Activated CD4-positive, alpha-beta memory T cell treated with anti-CD3 and anti-CD28 coated beads, Interleukin-2, amount 10 ng/mL, durations not matched to agents 7 days and 5 days (primary cell): ENCODE measurements at regions not wholly inside any gene's neighbourhood (a gene's known extent, or its start where the extent isn't known, plus 50 kb on each side); places are given as distances from the start of the nearest gene placed in this dataset.

Experiments
- CTCF ChIA-PET: fragments of 350-600 bp; sonication (Branson Sonifier 250); formaldehyde crosslinking; loops from one replicate; lab custom pipeline; 2021; ENCODE audit warnings: antibody characterized with exemption, inconsistent platforms; lab: Charles Lee
- POLR2A ChIA-PET: fragments of 350-600 bp; sonication (Branson Sonifier 250); formaldehyde crosslinking; loops from one replicate; lab custom pipeline; 2021; ENCODE audit warnings: antibody characterized with exemption; lab: Charles Lee
- DNase-seq: peaks from one replicate; pipeline ENCODE4 v3.0.0-alpha.2; 2020
- H3K27ac Mint-ChIP-seq: one replicate; pipeline ENCODE4 v1.8.0; 2021; ENCODE audit warnings: mild to moderate bottlenecking, mixed read lengths
- H3K27me3 Mint-ChIP-seq: one replicate; pipeline ENCODE4 v1.8.0; 2021; ENCODE audit warnings: mixed read lengths
- H3K36me3 Mint-ChIP-seq: one replicate; pipeline ENCODE4 v1.8.0; 2021; ENCODE audit warnings: low read depth, mixed read lengths
- H3K4me1 Mint-ChIP-seq: one replicate; pipeline ENCODE4 v1.8.0; 2021; ENCODE audit warnings: mixed read lengths
- H3K4me3 Mint-ChIP-seq: one replicate; pipeline ENCODE4 v1.8.0; 2021; ENCODE audit warnings: mild to moderate bottlenecking, mixed read lengths
- H3K9me3 Mint-ChIP-seq: one replicate; pipeline ENCODE4 v1.8.0; 2021; ENCODE audit warnings: mixed read lengths

DNA sequence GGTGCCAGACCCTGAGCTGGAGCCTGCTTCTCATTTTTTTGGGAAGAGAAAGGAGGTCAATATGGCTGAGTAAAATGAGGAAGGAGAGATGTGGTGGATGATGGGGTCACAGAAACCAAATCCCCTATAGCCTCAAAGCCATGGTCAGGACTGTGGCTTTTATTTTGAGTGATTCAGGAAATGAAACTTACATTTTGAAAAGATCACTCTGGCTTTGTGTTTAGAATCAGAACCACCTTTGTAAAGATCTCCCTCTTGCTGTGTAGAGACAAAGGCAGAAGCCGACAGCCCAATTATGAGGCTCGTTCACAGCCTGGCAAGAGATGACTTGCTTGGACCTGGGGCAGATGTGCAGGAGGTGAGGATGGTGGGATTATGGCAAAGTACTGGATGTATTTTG, 121.6 kb upstream of the ANKFN1 start:
- H3K4me3 Mint-ChIP-seq = no peak overlapping the region
- no peaks in the 10 kb centered on the region for H3K4me1 Mint-ChIP-seq
- no peak overlapping the region for H3K27ac Mint-ChIP-seq
- no peaks in the 10 kb centered on the region for H3K36me3 Mint-ChIP-seq
- H3K9me3 Mint-ChIP-seq = no peaks in the 10 kb centered on the region
- H3K27me3 Mint-ChIP-seq = peaks cover 3% of the 10 kb centered on the region
- POLR2A ChIA-PET = no interaction called here
- DNase-seq = no peak
- CTCF ChIA-PET = no interaction called here

DNA sequence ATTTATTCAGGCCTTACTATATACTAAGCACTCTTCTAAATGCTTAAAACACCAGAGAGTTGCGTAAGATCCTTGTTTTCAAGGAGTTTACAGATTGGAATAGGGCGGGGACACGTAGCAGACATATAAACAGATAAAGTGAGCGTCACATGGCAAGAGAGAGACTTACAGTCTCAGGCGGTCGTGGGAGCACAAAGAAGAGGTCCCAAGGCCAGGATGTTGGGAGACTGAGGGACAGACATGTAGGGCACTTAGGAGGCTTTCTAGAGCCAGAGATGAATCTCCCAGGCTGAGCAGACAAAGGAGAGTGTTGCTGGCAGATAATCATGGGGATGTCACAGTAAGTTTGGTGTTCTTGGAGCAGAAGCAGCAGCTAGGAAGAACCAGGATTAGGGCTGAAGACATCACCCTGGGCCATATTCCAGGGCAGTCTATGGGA, 119.1 kb upstream of the ANKFN1 start:
- no peak overlapping the region for H3K27ac Mint-ChIP-seq
- POLR2A ChIA-PET = no interaction called here
- no peak for DNase-seq
- H3K36me3 Mint-ChIP-seq = no peaks in the 10 kb centered on the region
- no peaks in the 10 kb centered on the region for H3K9me3 Mint-ChIP-seq
- CTCF ChIA-PET = no interaction called here
- no peak overlapping the region for H3K4me3 Mint-ChIP-seq
- H3K27me3 Mint-ChIP-seq = peaks cover 1% of the 10 kb centered on the region
- no peaks in the 10 kb centered on the region for H3K4me1 Mint-ChIP-seq

DNA sequence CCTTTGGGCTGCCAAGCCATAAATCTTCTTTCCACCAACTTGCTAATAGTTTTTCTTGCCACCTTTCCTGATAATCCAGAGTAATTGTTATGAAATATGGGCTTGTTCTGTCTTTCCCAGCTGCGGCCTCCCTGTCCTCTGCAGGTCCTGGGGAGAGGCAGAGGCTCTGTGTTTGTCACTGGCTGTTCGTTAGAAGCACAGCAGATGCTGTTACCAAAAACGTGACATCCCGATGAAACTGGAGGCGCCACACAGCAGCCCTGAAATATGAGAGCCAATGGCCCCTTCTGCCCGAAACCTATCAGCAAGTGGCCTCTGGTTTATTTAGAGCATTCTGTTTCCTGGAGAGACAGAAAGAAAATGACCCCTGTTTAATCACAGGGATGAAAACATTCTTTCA, 115.1 kb upstream of the ANKFN1 start:
- CTCF ChIA-PET = no interaction called here
- POLR2A ChIA-PET = no interaction called here
- Mint-ChIP-seq H3K4me3 (no peak overlapping the region), H3K27me3 (peaks cover 1% of the 10 kb centered on the region), H3K9me3 (no peaks in the 10 kb centered on the region), H3K36me3 (no peaks in the 10 kb centered on the region), H3K4me1 (no peaks in the 10 kb centered on the region), H3K27ac (no peak overlapping the region)
- DNase-seq = no peak

DNA sequence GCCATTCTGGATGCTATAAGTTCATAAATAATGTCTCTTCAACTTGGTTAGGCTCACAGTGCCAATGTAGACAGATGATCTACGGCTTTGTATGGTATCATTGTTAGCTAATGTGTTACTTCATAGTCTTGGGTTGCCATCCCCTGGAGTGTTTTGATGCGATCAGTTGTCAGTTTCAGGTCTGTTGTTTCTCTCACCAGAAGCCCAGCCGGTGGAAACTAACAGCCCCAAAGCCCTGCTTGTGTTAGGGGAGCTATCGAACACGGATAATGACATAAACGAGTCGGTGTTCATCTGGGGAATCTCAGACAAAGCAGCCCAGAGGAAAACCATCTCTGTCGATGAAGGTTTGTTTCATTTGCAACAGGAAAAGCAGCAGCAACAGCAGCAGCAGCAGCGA, 107.4 kb upstream of the ANKFN1 start:
- DNase-seq = no peak
- H3K36me3 Mint-ChIP-seq = no peaks in the 10 kb centered on the region
- ChIA-PET POLR2A (no interaction called here), CTCF (no interaction called here)
- H3K27ac Mint-ChIP-seq = no peak overlapping the region
- no peaks in the 10 kb centered on the region for H3K4me1 Mint-ChIP-seq
- no peaks in the 10 kb centered on the region for H3K9me3 Mint-ChIP-seq
- no peak overlapping the region for H3K4me3 Mint-ChIP-seq
- H3K27me3 Mint-ChIP-seq = no peaks in the 10 kb centered on the region

DNA sequence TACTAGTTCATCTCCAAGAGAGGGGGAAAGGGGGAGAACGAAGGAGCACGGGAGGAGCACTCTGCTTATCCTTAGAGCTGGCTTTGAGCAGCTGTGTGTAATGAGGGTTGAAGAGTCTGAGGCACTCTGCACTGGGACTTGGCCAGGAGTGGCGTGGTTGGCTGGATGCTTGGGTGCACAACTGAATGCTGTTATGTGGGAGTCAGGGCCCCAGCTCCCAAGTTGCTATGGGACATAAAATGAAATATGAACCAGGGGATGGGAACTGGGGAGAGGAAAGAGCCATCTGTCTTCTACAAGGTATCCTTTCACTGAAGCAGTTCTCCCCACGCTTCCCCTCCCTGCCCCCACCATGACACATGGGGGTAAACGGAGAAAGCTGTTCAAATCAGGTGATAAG, 105.9 kb upstream of the ANKFN1 start:
- Mint-ChIP-seq H3K4me1 (no peaks in the 10 kb centered on the region), H3K4me3 (no peak overlapping the region), H3K9me3 (no peaks in the 10 kb centered on the region), H3K36me3 (no peaks in the 10 kb centered on the region), H3K27me3 (no peaks in the 10 kb centered on the region), H3K27ac (no peak overlapping the region)
- DNase-seq = no peak
- ChIA-PET CTCF (no interaction called here), POLR2A (no interaction called here)

DNA sequence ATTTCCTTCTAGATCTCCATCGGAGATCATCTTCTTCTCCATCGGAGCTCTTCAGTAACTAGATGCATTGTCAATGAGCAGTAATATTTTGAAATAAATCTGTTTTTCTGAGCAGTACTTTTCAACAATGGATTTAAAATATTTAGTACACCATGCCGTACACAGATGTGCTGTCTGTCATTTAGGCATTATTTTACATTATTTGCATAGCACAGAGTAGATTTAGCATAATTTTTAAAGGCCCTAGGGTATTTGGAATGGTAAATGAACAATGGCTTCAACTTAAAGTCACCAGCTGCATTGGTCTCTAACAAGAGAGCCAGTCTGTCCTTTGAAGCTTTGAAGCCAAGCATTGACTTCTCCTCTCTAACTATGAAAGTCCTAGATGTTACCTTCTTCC, 95.4 kb upstream of the ANKFN1 start:
- Mint-ChIP-seq H3K36me3 (no peaks in the 10 kb centered on the region), H3K9me3 (peaks cover 2% of the 10 kb centered on the region), H3K4me3 (no peak overlapping the region), H3K27me3 (no peaks in the 10 kb centered on the region), H3K27ac (no peak overlapping the region), H3K4me1 (no peaks in the 10 kb centered on the region)
- CTCF ChIA-PET = no interaction called here
- DNase-seq = no peak
- POLR2A ChIA-PET = no interaction called here

DNA sequence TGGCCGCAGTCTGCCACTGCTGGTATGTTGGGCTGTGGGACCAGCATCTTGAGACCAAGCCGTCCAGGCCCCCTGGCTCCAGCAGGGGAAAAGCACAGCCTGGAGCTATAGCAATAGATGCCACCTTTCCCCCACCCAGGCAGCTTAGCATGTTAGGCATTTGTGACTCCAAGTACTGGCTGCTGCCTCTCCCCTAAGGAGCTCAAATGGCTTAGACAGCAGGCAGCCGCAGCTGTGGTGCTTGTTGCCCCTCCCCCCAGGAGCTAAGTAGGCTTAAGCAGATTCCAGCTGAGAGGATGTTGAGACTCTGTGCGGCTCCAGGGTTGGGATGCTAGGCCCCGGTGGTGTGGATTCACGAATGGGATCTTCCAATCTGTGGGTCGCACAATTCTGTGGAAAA, 88.8 kb upstream of the ANKFN1 start:
- DNase-seq = no peak
- H3K4me3 Mint-ChIP-seq = no peak overlapping the region
- H3K27me3 Mint-ChIP-seq = no peaks in the 10 kb centered on the region
- no peak overlapping the region for H3K27ac Mint-ChIP-seq
- H3K4me1 Mint-ChIP-seq = no peaks in the 10 kb centered on the region
- H3K9me3 Mint-ChIP-seq = peaks cover 14% of the 10 kb centered on the region
- CTCF ChIA-PET = no interaction called here
- H3K36me3 Mint-ChIP-seq = no peaks in the 10 kb centered on the region
- POLR2A ChIA-PET = no interaction called here

DNA sequence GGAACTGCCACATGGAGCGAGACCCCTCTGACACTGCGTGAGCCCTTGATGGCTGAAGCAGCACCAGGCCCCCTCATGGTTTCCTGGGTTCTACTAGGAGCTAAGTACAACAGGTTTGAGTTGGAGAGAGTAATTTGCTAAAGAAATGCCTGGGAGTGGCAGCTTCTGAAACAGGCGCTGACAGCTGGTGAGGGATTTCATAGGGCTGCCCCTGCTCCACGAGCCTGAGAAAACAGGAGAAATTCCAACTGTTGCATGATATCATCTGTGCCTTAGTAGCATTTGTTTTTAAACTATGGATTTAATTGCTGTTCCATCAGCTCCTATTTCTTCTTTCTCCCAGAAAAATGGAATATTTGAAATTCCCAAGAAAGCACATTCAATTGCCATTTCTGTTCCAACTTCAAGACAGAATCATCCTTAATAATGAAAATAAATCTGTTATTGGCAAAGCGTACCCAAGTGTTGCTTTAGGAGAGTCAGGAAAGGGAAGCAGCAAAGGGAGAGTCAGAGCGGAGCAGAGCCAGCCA, 78.8 kb upstream of the ANKFN1 start:
- DNase-seq = no peak
- CTCF ChIA-PET = no interaction called here
- no peaks in the 10 kb centered on the region for H3K4me1 Mint-ChIP-seq
- H3K36me3 Mint-ChIP-seq = no peaks in the 10 kb centered on the region
- no peaks in the 10 kb centered on the region for H3K27me3 Mint-ChIP-seq
- peaks cover 3% of the 10 kb centered on the region for H3K9me3 Mint-ChIP-seq
- H3K4me3 Mint-ChIP-seq = no peak overlapping the region
- no peak overlapping the region for H3K27ac Mint-ChIP-seq
- POLR2A ChIA-PET = no interaction called here

DNA sequence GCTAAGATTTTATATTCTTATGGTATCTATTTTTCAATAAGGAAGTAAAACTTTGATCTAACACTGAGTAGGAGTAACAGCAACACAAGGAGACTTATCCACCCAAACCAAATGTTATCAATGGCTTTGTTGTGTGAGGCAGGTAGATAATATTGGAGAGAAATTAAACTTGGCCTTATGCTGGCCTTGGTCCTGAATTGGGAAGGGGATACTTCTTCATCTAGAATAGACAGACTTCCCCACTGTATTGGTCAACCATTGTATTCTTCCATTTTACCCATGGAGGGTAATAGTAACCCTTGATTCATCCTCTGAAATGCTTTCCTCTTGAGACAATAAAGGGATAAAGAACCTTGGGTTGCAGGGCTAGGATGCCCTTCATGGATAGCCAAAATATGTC, 76.3 kb upstream of the ANKFN1 start:
- H3K27me3 Mint-ChIP-seq = no peaks in the 10 kb centered on the region
- CTCF ChIA-PET = no interaction called here
- no peak overlapping the region for H3K4me3 Mint-ChIP-seq
- POLR2A ChIA-PET = no interaction called here
- H3K27ac Mint-ChIP-seq = no peak overlapping the region
- no peaks in the 10 kb centered on the region for H3K4me1 Mint-ChIP-seq
- H3K36me3 Mint-ChIP-seq = no peaks in the 10 kb centered on the region
- peaks cover 3% of the 10 kb centered on the region for H3K9me3 Mint-ChIP-seq
- DNase-seq = no peak

DNA sequence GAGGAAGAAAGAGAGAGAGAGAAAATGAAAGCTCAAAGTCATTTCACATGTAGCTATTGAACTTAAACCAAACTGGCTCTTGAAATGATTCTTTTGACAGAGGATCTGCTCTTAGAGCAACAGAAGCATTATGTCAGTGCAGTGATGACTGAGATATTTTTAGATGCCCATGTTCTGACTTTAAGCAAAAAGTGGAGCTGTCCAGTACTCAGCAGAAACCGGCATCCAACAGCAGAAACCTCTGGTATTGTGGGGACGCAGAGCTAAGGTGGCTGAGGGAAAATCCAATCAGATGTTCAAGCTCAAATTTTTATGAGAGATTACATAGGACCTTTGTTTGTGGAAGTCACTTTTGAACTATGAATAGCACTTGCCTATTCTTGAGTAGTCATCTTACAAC, 69.8 kb upstream of the ANKFN1 start:
- no peaks in the 10 kb centered on the region for H3K9me3 Mint-ChIP-seq
- H3K27ac Mint-ChIP-seq = no peak overlapping the region
- no peaks in the 10 kb centered on the region for H3K4me1 Mint-ChIP-seq
- H3K36me3 Mint-ChIP-seq = no peaks in the 10 kb centered on the region
- DNase-seq = no peak
- no peak overlapping the region for H3K4me3 Mint-ChIP-seq
- POLR2A ChIA-PET = no interaction called here
- H3K27me3 Mint-ChIP-seq = no peaks in the 10 kb centered on the region
- CTCF ChIA-PET = no interaction called here

DNA sequence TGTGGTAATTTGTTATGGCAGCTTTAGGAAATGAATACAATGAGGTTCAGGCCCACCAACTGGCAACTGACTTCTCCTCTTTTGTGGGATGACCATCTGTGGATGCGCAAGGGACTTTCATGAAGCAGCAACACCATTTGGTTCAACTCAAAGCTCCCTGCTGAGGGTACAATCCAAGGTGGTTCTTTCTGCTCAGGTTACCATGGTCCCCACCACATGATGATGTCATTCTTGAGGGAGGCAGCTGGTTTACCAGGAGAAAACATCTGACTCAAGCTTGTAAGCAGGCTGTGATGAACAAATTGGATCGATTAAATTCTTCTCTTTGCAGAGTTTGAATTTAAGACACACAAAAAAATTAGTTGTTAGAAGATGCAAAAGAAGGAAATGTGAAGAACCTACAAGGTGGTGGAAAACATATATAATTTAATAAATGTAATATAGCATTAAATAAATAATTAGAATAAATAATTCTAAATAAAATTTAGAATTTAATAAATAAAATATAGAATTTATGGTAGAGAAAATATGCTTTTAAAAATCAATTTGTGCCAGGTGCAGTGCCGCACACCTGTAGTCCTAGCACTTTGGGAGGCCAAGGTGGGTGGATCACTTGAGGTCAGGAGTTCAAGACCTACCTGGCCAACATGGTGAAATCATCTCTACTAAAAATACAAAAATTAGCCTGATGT, 67.6 kb upstream of the ANKFN1 start:
- Mint-ChIP-seq H3K27ac (no peak overlapping the region), H3K4me1 (no peaks in the 10 kb centered on the region), H3K9me3 (no peaks in the 10 kb centered on the region), H3K36me3 (no peaks in the 10 kb centered on the region), H3K27me3 (no peaks in the 10 kb centered on the region), H3K4me3 (no peak overlapping the region)
- ChIA-PET POLR2A (no interaction called here), CTCF (no interaction called here)
- DNase-seq = no peak

DNA sequence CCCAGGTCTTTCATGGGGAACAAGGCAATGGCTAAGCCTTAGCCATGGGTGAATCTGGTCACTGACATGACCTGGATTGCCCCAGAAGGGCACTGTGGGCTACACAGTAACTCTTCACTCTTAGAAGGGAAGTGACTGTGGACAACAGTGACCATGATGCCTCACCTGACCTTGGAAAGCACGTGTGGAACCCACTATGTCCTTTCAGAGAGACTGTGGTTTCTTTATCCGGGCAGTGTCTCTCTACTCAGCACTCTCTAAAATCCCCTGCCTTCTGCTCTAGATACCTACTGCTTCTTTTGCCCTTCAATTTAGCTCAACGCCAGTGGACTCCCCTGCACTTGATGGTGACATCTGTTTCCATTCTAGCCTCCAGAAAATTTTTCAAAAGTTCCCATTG, 66.1 kb upstream of the ANKFN1 start:
- H3K4me3 Mint-ChIP-seq = no peak overlapping the region
- H3K27ac Mint-ChIP-seq = no peak overlapping the region
- no peaks in the 10 kb centered on the region for H3K27me3 Mint-ChIP-seq
- POLR2A ChIA-PET = no interaction called here
- H3K36me3 Mint-ChIP-seq = no peaks in the 10 kb centered on the region
- H3K9me3 Mint-ChIP-seq = no peaks in the 10 kb centered on the region
- H3K4me1 Mint-ChIP-seq = no peaks in the 10 kb centered on the region
- DNase-seq = no peak
- CTCF ChIA-PET = no interaction called here

DNA sequence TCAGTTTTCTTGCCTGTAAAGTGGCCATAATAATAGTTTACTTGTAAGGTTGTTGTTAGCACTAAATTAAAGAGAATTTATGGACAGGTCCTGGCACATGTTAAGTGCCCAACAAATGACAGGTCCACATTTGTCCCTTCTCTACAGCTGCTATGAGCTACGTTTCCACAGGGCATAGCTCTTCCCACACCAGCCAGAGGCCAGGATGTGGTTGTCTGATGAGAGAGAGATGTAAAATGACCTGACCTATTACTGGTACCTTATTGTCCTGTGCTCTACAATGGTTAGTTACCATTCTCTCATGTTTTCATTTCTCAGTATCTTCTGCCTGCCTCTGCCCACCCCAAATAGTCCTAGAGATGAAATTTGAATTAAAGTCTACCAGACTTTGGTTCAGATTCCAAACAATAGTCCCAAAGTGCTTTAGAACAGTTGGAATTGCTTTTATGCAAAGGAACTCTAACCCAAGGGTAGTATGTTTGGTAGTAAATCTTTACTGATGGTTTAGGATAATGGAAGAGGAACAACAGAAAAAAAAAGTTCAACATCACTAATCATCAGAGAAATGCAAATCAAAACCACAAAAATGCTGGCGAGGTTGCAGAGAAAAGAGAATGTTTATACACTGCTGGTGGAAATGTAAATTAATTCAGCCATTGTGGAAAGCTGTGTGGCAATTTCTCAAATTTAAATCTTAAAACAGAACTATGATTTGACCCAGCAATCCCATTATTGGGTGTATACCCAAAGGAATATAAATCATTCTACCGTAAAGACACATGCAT, 57.1 kb upstream of the ANKFN1 start:
- no peaks in the 10 kb centered on the region for H3K9me3 Mint-ChIP-seq
- no peak overlapping the region for H3K4me3 Mint-ChIP-seq
- no peak for DNase-seq
- ChIA-PET POLR2A (no interaction called here), CTCF (no interaction called here)
- no peaks in the 10 kb centered on the region for H3K4me1 Mint-ChIP-seq
- H3K27ac Mint-ChIP-seq = no peak overlapping the region
- H3K36me3 Mint-ChIP-seq = no peaks in the 10 kb centered on the region
- H3K27me3 Mint-ChIP-seq = no peaks in the 10 kb centered on the region

DNA sequence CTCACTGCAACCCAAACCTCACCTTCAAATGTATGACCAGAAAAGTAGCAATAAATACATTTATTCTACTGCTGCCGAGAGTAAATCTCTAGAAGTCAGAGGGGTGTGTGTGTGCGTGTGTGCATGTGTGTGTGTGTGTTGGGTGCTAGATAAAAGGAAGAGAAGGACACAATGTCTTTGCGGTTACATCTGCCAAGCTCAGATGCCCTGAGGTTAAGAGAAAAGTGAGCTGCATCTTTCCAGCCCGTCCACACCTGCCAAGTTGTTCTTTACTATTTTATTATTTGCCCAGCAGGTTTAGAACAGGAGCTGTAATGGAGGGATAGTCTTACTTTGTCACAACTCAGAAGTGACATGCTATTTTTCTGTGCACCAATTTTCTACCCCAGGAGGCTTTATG, 54.5 kb upstream of the ANKFN1 start:
- POLR2A ChIA-PET = no interaction called here
- no peak overlapping the region for H3K27ac Mint-ChIP-seq
- H3K4me1 Mint-ChIP-seq = no peaks in the 10 kb centered on the region
- no peaks in the 10 kb centered on the region for H3K9me3 Mint-ChIP-seq
- no peaks in the 10 kb centered on the region for H3K36me3 Mint-ChIP-seq
- no peak overlapping the region for H3K4me3 Mint-ChIP-seq
- CTCF ChIA-PET = no interaction called here
- DNase-seq = no peak
- no peaks in the 10 kb centered on the region for H3K27me3 Mint-ChIP-seq
